IMR-90 (cell line): ENCODE measurements at regions not wholly inside any gene's neighbourhood (a gene's known extent, or its start where the extent isn't known, plus 50 kb on each side); places are given as distances from the start of the nearest gene placed in this dataset.

Source experiments
- ATAC-seq: fragments of 200-7000 bp; cut with Tn5 transposase; 2 replicates; pipeline ENCODE4 v1.9.1; 2020; ENCODE audit warnings: low read depth, mild to moderate bottlenecking, moderate library complexity
- BruUV-seq: library from RNA; stranded (reverse); fragments of 400-500 nt; replicated peaks from 2 replicates; lab custom pipeline; 2021; lab: Mats Ljungman, UMichigan
- CTCF ChIA-PET: fragments of 300-600 bp; formaldehyde crosslinking; extraction: SDS; loops from one replicate; lab custom pipeline; 2021; ENCODE audit warnings: antibody characterized with exemption; lab: Yijun Ruan, JAX
- POLR2A ChIA-PET: fragments of 300-600 bp; sonication (Branson Sonifier 250); formaldehyde crosslinking; loops from one replicate; lab custom pipeline; 2022; ENCODE audit warnings: antibody characterized with exemption; ENCODE audit not compliant: unreplicated experiment; lab: Charles Lee
- DNase-seq: peaks from one replicate; pipeline ENCODE4 v3.0.0; 2013
- H2AFZ ChIP-seq: replicated peaks from 2 replicates; pipeline ENCODE3; 2013; ENCODE audit warnings: low read length, mild to moderate bottlenecking; ENCODE audit not compliant: poor library complexity
- H2AK5ac ChIP-seq: 2 replicates; pipeline ENCODE4 v1.6.1; 2013; ENCODE audit warnings: low read depth, low read length, inconsistent platforms
- H2AK9ac ChIP-seq: replicated peaks from 2 replicates; pipeline ENCODE3; 2013; ENCODE audit warnings: mild to moderate bottlenecking, low read depth, low read length, moderate library complexity; ENCODE audit not compliant: poor library complexity
- H2BK120ac ChIP-seq: 2 replicates; pipeline ENCODE4 v1.6.1; 2013; ENCODE audit warnings: low read depth, low read length, inconsistent platforms
- H2BK15ac ChIP-seq: 3 replicates; pipeline ENCODE4 v1.6.1; 2013; ENCODE audit warnings: low read depth, low read length, inconsistent platforms
- H2BK20ac ChIP-seq: 2 replicates; pipeline ENCODE4 v1.6.1; 2013; ENCODE audit warnings: low read depth, mild to moderate bottlenecking, inconsistent platforms, low read length, moderate library complexity
- H2BK5ac ChIP-seq: 2 replicates; pipeline ENCODE4 v1.6.1; 2013; ENCODE audit warnings: mild to moderate bottlenecking, low read depth, low read length, inconsistent platforms; ENCODE audit not compliant: poor library complexity, severe bottlenecking
- H3K14ac ChIP-seq: replicated peaks from 2 replicates; pipeline ENCODE4 v1.6.1; 2013; ENCODE audit warnings: low read depth, low read length, inconsistent platforms
- H3K18ac ChIP-seq: 2 replicates; pipeline ENCODE4 v1.6.1; 2013; ENCODE audit warnings: low read depth, low read length, control low read depth
- H3K23ac ChIP-seq: 2 replicates; pipeline ENCODE4 v1.6.1; 2013; ENCODE audit warnings: low read depth, low read length, inconsistent platforms
- H3K27ac ChIP-seq: 2 replicates; pipeline ENCODE4 v1.5.1; 2013; ENCODE audit warnings: mild to moderate bottlenecking, control low read depth, low read length; ENCODE audit not compliant: insufficient read depth
- H3K27me3 ChIP-seq: 2 replicates; pipeline ENCODE4 v1.6.1; 2013; ENCODE audit warnings: low read length; ENCODE audit not compliant: control insufficient read depth, insufficient read depth
- H3K36me3 ChIP-seq: 2 replicates; pipeline ENCODE4 v1.6.1; 2013; ENCODE audit warnings: low read length, mixed read lengths; ENCODE audit not compliant: control insufficient read depth, insufficient read depth
- H3K4ac ChIP-seq: 2 replicates; pipeline ENCODE4 v1.6.1; 2013; ENCODE audit warnings: low read depth, low read length, inconsistent platforms
- H3K4me1 ChIP-seq: 2 replicates; pipeline ENCODE4 v1.6.1; 2013; ENCODE audit warnings: low read length, mixed read lengths; ENCODE audit not compliant: control insufficient read depth, insufficient read depth
- H3K4me2 ChIP-seq: 2 replicates; pipeline ENCODE4 v1.6.1; 2013; ENCODE audit warnings: low read depth, mild to moderate bottlenecking, control low read depth, low read length, moderate library complexity
- H3K4me3 ChIP-seq: 2 replicates; pipeline ENCODE4 v1.5.1; 2013; ENCODE audit warnings: low read depth, mild to moderate bottlenecking, control low read depth, low read length, moderate library complexity; ENCODE audit not compliant: insufficient read depth
- H3K56ac ChIP-seq: 2 replicates; pipeline ENCODE4 v1.6.1; 2013; ENCODE audit warnings: low read length, inconsistent platforms; ENCODE audit not compliant: insufficient read depth; ENCODE audit errors: extremely low read depth
- H3K79me1 ChIP-seq, 2 experiments: 2 replicates each; pipeline ENCODE4 v1.6.1; 2013; ENCODE audit warnings: low read length in 2 of 2, inconsistent platforms in 1 of 2, low read depth in 1 of 2
- H3K9ac ChIP-seq: 2 replicates; pipeline ENCODE4 v1.6.1; 2013; ENCODE audit warnings: low read depth, low read length, control low read depth
- H3K9me1 ChIP-seq: 2 replicates; pipeline ENCODE4 v1.6.1; 2013; ENCODE audit warnings: low read length, inconsistent platforms; ENCODE audit not compliant: insufficient read depth
- H3K9me3 ChIP-seq: 2 replicates; pipeline ENCODE4 v1.6.1; 2013; ENCODE audit warnings: low read length; ENCODE audit not compliant: control insufficient read depth, insufficient read depth
- H4K20me1 ChIP-seq: 2 replicates; pipeline ENCODE4 v1.6.1; 2013; ENCODE audit warnings: low read length, inconsistent platforms; ENCODE audit not compliant: insufficient read depth
- H4K5ac ChIP-seq: 2 replicates; pipeline ENCODE4 v1.6.1; 2013; ENCODE audit warnings: mild to moderate bottlenecking, low read depth, low read length, control low read depth
- H4K8ac ChIP-seq, 2 experiments: 2 replicates each; pipeline ENCODE4 v1.6.1; 2013; ENCODE audit warnings: low read depth in 2 of 2, low read length in 2 of 2, control low read depth in 1 of 2, inconsistent platforms in 1 of 2
- H4K91ac ChIP-seq: 2 replicates; pipeline ENCODE4 v1.6.1; 2013; ENCODE audit warnings: low read depth, low read length, inconsistent platforms; ENCODE audit not compliant: insufficient read depth
- MXI1 ChIP-seq: IDR thresholded peaks from 2 replicates; pipeline ENCODE4 v1.6.1; 2012; ENCODE audit warnings: low read depth, mild to moderate bottlenecking, low read length, moderate library complexity, borderline replicate concordance
- RCOR1 ChIP-seq: IDR thresholded peaks from 2 replicates; pipeline ENCODE4 v1.6.1; 2012; ENCODE audit warnings: mild to moderate bottlenecking, low read length, improper control_type of control experiment; ENCODE audit not compliant: insufficient replicate concordance
- WGBS, 2 experiments: methylation state at CpG; one replicate each; pipeline versions ENCODE4 v1.1.5 to v1.1.7; 2013; ENCODE audit warnings: missing lambda C conversion rate in 2 of 2; ENCODE audit not compliant: insufficient read length in 1 of 2; ENCODE audit errors: extremely low coverage in 2 of 2; 5-methylcytosine and 5-hydroxymethylcytosine counted together
- dilution Hi-C: fragments of 300-500 bp; cut with HindIII; formaldehyde crosslinking; loops from one replicate; pipeline ENCODE4 v1.14.3; 2018; ENCODE audit warnings: low sequenced_read_pairs; ENCODE audit not compliant: unreplicated experiment
- in situ Hi-C: fragments of 300-500 bp; cut with MboI; formaldehyde crosslinking; loops from 3 replicates; pipeline ENCODE4 v1.14.3; 2019; ENCODE audit warnings: low sequenced_read_pairs, inconsistent platforms, mixed read lengths
- intact Hi-C: fragments of 100-400 bp; cut with micrococcal nuclease; formaldehyde crosslinking; loops from 2 replicates; pipeline ENCODE4 v1.10.0; 2022

- no peaks in the 10 kb centered on the region for H3K79me1 ChIP-seq
- CTCF ChIA-PET, result no interaction called here
- H3K18ac ChIP-seq, result no peak overlapping the region
- H4K20me1 ChIP-seq, result no peaks in the 10 kb centered on the region
- H3K9ac ChIP-seq, result no peak overlapping the region
- H2BK20ac ChIP-seq, result no peak overlapping the region
- in situ Hi-C loops, result no loop called here
- no TSS peak for BruUV-seq
- no peak for ATAC-seq
- dilution Hi-C loops, result no loop called here
- no peak overlapping the region for H3K4me2 ChIP-seq
- H3K4me1 ChIP-seq, result no peaks in the 10 kb centered on the region
- H3K27me3 ChIP-seq, result no peaks in the 10 kb centered on the region
- H2BK15ac ChIP-seq, result no peak overlapping the region
- H3K4me3 ChIP-seq, result no peak overlapping the region
- WGBS, 2 experiments, result no CpG with 5 or more reads among the region's 5 CpGs
- no peak overlapping the region for H2BK120ac ChIP-seq
- H3K36me3 ChIP-seq, result no peaks in the 10 kb centered on the region
- no peak overlapping the region for H4K5ac ChIP-seq
- no peak overlapping the region for H3K4ac ChIP-seq
- H2AFZ ChIP-seq, result no peak overlapping the region
- H3K27ac ChIP-seq, result no peak overlapping the region
- no peak overlapping the region for H2BK5ac ChIP-seq
- H3K9me1 ChIP-seq, result no peaks in the 10 kb centered on the region
- no peak overlapping the region for H3K23ac ChIP-seq
- intact Hi-C loops, result no loop called here
- POLR2A ChIA-PET, result no interaction called here
- H3K14ac ChIP-seq, result no peak overlapping the region
- no peak overlapping the region for H4K91ac ChIP-seq
- H2AK5ac ChIP-seq, result no peak overlapping the region
- no peak for DNase-seq
- TF ChIP-seq MXI1, result no peak
- TF ChIP-seq RCOR1, result no peak
- no peaks in the 10 kb centered on the region for H3K9me3 ChIP-seq
- no peak overlapping the region for H4K8ac ChIP-seq
- no peak overlapping the region for H2AK9ac ChIP-seq
- H3K56ac ChIP-seq, result no peak overlapping the region
Measured at GRCh38 chr5:158529454-158529853, 570.3 kb downstream of the EBF1 start.
